ENCODE measurements at regions not wholly inside any gene's neighbourhood (a gene's known extent, or its start where the extent isn't known, plus 50 kb on each side); places are given as distances from the start of the nearest gene placed in this dataset.

GRCh38 chr1:98216304-98216703, 295.5 kb upstream of the DPYD start:
- no peak for TF ChIP-seq EZH2 (IDR thresholded peaks at IDR 0.05)
- TF ChIP-seq, protein P1, sequence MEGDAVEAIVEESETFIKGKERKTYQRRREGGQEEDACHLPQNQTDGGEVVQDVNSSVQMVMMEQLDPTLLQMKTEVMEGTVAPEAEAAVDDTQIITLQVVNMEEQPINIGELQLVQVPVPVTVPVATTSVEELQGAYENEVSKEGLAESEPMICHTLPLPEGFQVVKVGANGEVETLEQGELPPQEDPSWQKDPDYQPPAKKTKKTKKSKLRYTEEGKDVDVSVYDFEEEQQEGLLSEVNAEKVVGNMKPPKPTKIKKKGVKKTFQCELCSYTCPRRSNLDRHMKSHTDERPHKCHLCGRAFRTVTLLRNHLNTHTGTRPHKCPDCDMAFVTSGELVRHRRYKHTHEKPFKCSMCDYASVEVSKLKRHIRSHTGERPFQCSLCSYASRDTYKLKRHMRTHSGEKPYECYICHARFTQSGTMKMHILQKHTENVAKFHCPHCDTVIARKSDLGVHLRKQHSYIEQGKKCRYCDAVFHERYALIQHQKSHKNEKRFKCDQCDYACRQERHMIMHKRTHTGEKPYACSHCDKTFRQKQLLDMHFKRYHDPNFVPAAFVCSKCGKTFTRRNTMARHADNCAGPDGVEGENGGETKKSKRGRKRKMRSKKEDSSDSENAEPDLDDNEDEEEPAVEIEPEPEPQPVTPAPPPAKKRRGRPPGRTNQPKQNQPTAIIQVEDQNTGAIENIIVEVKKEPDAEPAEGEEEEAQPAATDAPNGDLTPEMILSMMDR (IDR thresholded peaks at IDR 0.05) = no peak
- no peak for TF ChIP-seq EZH2phosphoT487 (IDR thresholded peaks at IDR 0.05)

Data from neural progenitor cell (in vitro differentiated cells).